ENCODE measurements at regions not wholly inside any gene's neighbourhood (a gene's known extent, or its start where the extent isn't known, plus 50 kb on each side); places are given as distances from the start of the nearest gene placed in this dataset.

- TF ChIP-seq CHD7 (IDR thresholded peaks at IDR 0.05; ENCODE audit: insufficient replicate concordance, low read length) (no peak), SAP30 (IDR thresholded peaks at IDR 0.05; ENCODE audit: insufficient read depth, insufficient replicate concordance, low read length) (no peak), RFX5 (IDR thresholded peaks at IDR 0.05; ENCODE audit: borderline replicate concordance, low read depth, low read length) (no peak), EP300 (IDR thresholded peaks at IDR 0.05; ENCODE audit: borderline replicate concordance in 1 of 2, low read depth in 2 of 2, low read length in 2 of 2) (no peak), SP1 (IDR thresholded peaks at IDR 0.05; ENCODE audit: low read depth, low read length) (no peak), KDM4A (IDR thresholded peaks at IDR 0.05; ENCODE audit: low read depth, low read length, severe bottlenecking) (no peak), SP4 (IDR thresholded peaks at IDR 0.05; ENCODE audit: low read length) (no peak), CHD1 (IDR thresholded peaks at IDR 0.05; ENCODE audit: low read depth, low read length) (no peak), POU5F1 (IDR thresholded peaks at IDR 0.05; ENCODE audit: low read depth, low read length) (no peak)
- TF ChIP-seq, protein P1, sequence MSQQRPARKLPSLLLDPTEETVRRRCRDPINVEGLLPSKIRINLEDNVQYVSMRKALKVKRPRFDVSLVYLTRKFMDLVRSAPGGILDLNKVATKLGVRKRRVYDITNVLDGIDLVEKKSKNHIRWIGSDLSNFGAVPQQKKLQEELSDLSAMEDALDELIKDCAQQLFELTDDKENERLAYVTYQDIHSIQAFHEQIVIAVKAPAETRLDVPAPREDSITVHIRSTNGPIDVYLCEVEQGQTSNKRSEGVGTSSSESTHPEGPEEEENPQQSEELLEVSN (IDR thresholded peaks at IDR 0.05): no peak
Measured at GRCh38 chr11:86138958-86139357, 70.1 kb upstream of the PICALM start (continued).
